HG03280 (cell line): ENCODE measurements at regions not wholly inside any gene's neighbourhood (a gene's known extent, or its start where the extent isn't known, plus 50 kb on each side); places are given as distances from the start of the nearest gene placed in this dataset.
"Not testable (repeated sequence)": the region's sequence is repeated elsewhere in the genome, so short reads cannot be mapped to it uniquely, and the experiment has no call there.

Experiments used
- ATAC-seq: cut with Tn5 transposase; IDR thresholded peaks from one replicate; pipeline ENCODE4 v1.9.1; 2021; ENCODE audit warnings: mild to moderate bottlenecking, moderate library complexity; ENCODE audit not compliant: unreplicated experiment

- no peak for ATAC-seq
Observed at GRCh38 chr21:23131177-23131576, 2133.0 kb downstream of the NCAM2 start.

- no peak for ATAC-seq
Observed at GRCh38 chr21:23138797-23139196, 2140.6 kb downstream of the NCAM2 start.

GRCh38 chr21:23152130-23152529 lies 2153.9 kb downstream of the NCAM2 start:
- no peak for ATAC-seq

- not testable (repeated sequence) for ATAC-seq
Observed at GRCh38 chr21:23153842-23154241, 2155.6 kb downstream of the NCAM2 start.

- no peak for ATAC-seq
Observed at GRCh38 chr21:23155281-23155680, 2157.1 kb downstream of the NCAM2 start.

GRCh38 chr21:23160914-23161313 lies 2162.7 kb downstream of the NCAM2 start:
- ATAC-seq = no peak

- no peak for ATAC-seq
Observed at GRCh38 chr21:23162198-23162946, 2164.2 kb downstream of the NCAM2 start.
